Effector CD4-positive, alpha-beta T cell (primary cell): ENCODE measurements at regions not wholly inside any gene's neighbourhood (a gene's known extent, or its start where the extent isn't known, plus 50 kb on each side); places are given as distances from the start of the nearest gene placed in this dataset.

Experiments used
- DNase-seq: peaks from one replicate; pipeline ENCODE4 v3.0.0-alpha.2; 2020

DNA sequence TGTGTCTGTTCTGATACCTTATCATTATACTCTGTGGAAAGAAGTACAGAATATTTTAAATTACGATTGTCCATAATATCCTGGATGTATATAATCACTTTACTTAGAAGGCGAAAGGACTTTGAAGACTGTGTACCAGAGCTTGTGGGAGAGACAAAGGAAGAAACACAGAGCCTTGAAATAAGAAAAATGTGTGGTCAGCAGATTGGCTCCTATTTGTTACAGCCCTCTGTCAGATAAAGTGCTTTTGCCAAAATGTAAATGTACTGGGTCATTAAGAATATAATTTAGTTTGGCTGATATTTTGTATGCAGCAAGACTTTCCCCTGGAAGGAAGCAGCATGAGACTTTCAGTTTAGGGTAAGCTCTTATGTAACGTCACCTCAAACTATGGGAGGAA, 443.1 kb downstream of the CCDC85A start:
- no peak for DNase-seq

- no peak for DNase-seq
Measured at GRCh38 chr2:56630286-56630685, 446.5 kb downstream of the CCDC85A start.

DNA sequence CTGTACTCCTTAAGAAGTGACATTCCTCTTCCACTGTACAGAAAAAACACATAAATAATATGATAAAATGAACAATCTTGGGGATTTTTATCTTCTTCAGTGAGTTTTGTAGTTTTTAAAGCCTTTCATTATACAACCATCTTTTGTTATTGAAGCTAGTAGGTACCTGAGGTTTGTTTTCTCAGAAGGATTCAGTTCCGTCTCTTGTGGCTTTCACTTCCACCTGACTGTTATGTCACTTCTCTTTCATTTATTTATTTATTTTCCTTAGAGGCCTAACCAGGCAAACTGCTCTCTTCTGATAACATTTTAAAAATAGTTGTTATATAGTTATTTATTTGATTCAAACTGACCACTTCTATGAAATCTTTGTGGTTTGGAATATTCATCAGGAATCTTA, 464.2 kb downstream of the CCDC85A start:
- DNase-seq: no peak

GRCh38 chr2:56648802-56649201, 465.0 kb downstream of the CCDC85A start:
- DNase-seq: no peak

- no peak for DNase-seq
Measured at GRCh38 chr2:56654936-56655335, 471.1 kb downstream of the CCDC85A start.

GRCh38 chr2:56656826-56657225, 473.0 kb downstream of the CCDC85A start:
- DNase-seq: no peak

DNA sequence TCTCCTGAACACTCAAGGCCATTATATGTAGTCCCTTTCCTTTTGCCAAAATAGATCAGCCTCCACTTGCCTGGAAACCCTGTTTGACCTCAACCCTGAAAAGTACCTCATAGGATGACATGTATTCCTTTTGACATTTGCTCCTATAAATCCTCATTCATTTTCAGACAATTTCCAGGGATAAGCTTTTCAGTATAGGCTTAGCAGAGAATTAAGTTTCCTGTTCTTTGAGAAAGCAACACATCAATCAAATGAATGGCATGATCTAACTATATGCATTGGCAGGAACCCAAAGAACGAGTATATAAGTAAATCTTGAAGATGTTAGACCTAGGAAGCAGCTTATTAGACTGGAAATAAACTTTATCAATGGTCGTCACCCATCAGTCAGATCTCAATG, 483.0 kb downstream of the CCDC85A start:
- DNase-seq: no peak

GRCh38 chr2:56671973-56672569, 488.3 kb downstream of the CCDC85A start:
- no peak for DNase-seq

DNA sequence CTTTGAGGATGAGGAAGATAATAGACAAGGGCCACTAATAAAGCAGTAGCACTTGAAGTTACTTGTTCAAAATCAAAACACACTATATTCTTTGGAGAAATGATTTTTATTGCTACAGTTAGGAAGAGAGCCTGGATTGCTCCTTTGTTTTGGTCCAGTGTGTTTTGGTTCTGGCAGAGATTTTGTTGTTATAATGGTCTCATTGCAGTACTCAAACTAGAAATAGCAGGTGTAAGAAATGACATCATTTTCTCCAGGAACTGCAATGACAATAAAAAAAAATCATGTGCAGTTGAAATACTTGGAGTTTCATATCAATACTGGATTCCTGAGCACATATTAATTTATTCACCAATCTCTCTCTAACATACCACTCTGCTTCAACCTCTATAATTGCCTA, 490.3 kb downstream of the CCDC85A start:
- no peak for DNase-seq

DNA sequence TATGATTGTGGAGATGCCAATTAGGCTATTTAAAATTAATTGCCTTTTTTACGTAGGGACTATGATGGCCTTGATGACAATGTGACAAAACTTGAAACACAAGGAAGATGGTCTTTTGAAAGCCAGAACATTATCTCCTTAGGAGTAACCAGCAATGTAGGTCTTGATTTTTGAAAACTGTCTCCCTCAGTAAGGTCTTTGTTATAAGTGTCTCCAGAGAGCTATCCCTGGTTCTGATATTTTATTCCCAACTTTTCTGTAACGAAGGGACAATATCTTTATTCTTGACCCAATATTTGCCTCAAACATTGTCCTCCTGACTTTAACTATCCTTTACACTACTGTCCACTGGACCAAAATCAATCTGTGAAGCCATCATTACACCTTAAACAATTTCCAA, 493.2 kb downstream of the CCDC85A start:
- DNase-seq: no peak

- no peak for DNase-seq
Measured at GRCh38 chr2:56680971-56681631, 497.3 kb downstream of the CCDC85A start.

DNA sequence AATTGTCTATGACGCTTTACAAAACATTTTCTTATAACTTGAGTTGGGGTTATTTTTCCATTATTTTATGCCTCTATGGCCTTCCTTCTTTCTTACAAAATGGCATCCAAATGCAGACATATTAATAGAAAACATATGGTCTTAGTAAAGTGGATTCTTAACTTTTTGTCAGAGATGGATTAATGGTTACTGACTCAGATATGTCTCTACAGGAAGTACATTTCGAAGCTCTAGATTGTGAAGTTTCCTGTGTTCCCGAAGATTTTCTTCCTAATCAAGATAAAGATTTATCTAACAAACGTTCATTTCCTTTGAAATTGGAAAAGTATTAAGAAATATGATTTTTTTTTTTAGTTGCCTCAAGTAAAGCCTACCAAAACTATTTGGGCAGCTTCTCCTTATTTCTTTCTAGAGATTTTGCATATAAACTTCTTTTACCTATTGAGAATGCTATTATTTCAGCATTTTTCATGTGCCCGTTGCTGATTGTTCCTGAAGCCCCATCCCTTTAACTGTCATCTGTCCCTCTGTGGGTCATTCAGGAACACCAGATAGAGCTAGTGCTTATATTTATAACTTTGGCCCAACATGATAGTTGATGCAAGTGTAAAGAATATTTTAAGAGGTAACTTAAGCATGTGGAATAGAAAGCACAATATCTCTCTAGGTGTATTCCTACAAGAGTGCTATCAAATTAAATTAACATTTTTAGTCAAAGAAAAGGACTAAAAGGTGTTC, 498.0 kb downstream of the CCDC85A start:
- DNase-seq: no peak

- DNase-seq: no peak
Measured at GRCh38 chr2:56682397-56682760, 498.6 kb downstream of the CCDC85A start.

GRCh38 chr2:56684327-56684726, 500.5 kb downstream of the CCDC85A start:
- DNase-seq: no peak

DNA sequence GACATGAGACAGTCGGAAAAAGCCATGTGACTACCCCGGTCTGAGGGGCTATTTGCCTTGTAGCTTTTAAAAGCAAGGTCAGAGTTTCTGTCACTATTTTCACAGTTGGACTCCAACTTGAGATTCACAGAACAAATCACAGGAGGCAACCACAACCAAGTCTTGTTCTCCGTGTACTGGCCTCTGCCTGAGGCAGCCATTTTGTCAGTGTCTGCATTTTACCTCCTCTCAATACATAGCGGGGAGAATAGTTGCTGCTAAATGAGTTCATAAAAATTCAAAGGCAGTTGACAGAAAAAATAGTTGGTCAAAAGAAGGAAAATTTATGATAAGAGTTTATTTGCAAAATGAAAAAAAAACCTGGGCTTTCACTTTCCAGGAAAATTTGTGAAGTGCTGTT, 501.4 kb downstream of the CCDC85A start:
- DNase-seq: no peak

DNA sequence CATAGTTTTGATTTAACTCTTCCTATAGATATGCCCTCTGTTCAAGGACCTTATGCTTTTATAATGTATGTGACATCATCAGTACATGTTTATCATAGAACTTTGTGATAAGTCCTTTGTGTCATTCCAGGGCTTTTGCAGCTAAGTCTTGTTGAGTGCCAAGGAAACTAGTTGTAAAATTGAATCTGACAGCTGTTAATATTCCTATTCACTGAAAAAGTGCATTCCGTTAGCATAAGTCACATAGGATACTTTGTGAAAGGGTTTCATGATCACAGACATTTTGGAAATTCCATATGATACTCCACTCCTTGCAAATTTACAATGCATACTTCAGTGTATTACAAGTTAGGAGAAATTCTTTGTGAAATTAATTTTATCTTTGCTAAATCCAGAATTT, 503.4 kb downstream of the CCDC85A start:
- no peak for DNase-seq

DNA sequence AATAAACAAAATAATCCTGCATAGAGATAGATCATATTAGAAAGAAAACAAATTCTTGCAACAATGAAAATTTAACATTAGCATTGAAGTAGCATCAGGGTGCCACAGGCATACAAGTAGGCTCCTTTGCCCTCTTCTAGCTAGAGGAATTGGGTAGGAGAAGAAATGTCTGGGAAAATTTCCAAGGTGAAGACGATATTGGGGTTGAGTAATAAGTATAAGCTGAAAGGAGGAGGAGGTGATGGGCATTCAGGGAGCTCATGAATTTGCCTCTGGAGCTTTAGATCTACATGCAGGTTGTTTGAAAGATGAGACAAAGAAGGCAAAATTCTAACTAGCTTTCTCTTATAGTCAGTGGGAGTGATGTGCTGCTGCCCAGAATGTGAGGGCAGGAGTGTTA, 504.9 kb downstream of the CCDC85A start:
- no peak for DNase-seq

DNA sequence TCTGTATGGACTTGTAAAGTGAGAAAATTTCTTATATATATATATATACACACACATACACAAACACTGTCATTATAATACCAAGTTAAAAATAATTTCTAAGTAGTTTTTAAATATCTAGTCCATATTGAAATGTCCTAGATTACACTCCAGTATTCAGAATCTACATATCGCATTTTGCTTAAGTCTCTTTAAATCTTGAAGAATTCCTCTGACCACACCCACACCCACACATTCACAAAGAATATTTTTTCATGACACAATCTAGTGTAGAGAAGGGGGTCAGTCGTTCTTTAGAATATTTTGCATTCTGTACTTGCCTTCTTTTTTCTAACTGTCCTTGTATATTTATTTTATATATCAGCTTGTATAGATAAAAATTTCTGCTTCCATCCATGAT, 509.7 kb downstream of the CCDC85A start:
- DNase-seq: no peak

- DNase-seq: no peak
Measured at GRCh38 chr2:56703001-56703400, 519.2 kb downstream of the CCDC85A start.

DNA sequence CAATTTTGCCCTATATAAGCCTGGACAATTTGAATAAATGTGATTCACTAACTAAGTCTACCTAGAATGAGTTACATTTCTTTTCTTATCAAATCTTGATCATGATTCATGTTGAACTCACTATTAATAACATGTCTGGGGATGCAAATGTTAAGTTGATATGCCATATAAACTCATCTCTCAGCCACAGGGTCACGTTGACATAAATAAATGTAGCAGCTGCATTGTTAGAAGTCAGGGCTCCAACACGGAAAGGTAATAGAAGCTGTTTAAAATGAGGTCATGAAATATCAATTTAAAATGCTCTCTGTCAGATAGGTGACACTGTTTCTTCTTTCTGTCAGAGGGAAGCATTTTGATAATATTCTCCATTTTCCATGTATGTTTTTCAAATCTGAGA, 521.9 kb downstream of the CCDC85A start:
- no peak for DNase-seq

DNA sequence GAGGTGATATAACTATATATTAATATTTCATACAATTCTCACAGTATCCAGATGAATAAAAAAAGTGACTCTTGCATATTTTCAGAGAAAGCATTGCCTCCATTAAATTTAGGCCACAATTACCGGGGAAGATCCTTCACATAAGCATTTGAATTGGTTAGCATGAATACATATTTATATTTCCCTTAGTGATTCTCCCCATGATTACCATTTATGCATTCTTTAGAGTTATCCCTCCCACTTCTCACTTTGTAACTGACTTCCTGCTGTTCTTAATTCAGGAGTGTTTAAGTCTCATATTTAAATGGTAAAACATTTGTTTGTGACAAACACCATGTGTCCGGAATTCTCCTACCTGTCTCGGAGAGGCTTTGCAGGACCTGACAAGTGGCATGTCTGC, 523.4 kb downstream of the CCDC85A start:
- no peak for DNase-seq

DNA sequence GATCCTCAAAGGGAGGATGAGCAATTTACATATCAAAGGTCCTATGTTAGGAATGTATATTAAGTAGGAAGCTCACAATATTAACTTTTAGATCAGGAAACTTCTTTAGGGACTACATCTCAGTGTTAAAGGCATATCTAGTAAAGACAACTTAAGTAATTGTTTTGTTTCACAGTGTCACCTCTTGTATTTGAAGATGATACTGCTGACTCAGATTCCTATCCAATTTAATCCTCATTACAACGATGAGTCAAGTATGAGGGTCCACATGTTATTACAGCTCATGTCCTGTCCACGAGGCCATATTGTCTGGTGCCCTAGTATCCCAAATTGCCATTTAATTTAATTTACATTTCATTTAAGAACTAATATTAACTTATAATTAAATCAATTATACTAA, 523.9 kb downstream of the CCDC85A start:
- DNase-seq: no peak

- no peak for DNase-seq
Measured at GRCh38 chr2:56709181-56709580, 525.4 kb downstream of the CCDC85A start.

DNA sequence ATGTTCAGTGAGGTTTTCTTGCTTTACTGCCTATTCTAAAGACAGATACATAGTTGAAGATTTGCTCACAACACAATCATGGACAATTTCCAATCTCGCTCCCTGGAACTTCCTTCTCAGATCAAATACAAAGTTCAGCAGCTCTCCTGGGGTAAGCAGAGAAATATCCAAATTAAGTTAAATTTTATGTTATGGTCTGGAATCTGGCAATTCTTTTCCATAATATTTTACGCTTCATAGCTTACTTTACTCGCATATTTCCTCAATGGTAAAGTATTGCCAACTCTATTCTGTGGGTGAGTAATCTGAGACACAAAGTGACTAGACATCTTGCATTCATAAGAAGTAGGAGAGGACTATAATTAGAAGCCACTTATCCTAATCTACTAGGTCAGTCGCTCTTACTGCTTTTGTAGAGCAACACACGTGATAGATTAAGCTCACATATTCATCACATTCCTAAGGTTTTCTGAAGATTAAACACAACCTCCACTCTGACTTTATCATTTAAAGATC, 529.4 kb downstream of the CCDC85A start:
- no peak for DNase-seq
